22Rv1 (cell line): ENCODE measurements at regions not wholly inside any gene's neighbourhood (a gene's known extent, or its start where the extent isn't known, plus 50 kb on each side); places are given as distances from the start of the nearest gene placed in this dataset.

Experiments used
- ZFX ChIP-seq: fragments of 450-650 bp; IDR thresholded peaks from 2 replicates; pipeline ENCODE4 v1.6.1; 2017; ENCODE audit warnings: antibody characterized with exemption, borderline replicate concordance
- TF ChIP-seq, protein P1 (sequence below): fragments of 450-650 bp; IDR thresholded peaks from 2 replicates; pipeline ENCODE4 v1.5.1; 2017; ENCODE audit warnings: mild to moderate bottlenecking

DNA sequence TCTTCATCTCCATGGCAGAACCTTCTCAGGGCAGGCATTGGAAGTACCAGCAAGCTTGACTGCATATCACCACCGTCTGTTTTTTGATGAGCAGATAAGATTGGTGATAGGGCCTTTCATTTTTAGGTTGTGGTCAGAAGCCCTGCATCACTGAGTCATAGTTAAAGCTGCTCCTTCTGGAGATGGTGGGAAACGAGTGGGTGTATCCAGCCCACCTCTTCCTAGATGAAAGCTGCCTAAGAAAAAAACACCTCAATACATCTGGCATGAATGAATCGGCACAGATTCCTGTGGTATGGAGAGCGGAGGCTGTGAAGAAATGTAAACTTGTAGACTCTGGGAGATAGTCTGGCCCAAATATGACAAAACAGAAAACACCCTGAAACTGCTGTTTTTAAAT is 248.7 kb upstream of the EGLN3 start:
- TF ChIP-seq, protein P1, sequence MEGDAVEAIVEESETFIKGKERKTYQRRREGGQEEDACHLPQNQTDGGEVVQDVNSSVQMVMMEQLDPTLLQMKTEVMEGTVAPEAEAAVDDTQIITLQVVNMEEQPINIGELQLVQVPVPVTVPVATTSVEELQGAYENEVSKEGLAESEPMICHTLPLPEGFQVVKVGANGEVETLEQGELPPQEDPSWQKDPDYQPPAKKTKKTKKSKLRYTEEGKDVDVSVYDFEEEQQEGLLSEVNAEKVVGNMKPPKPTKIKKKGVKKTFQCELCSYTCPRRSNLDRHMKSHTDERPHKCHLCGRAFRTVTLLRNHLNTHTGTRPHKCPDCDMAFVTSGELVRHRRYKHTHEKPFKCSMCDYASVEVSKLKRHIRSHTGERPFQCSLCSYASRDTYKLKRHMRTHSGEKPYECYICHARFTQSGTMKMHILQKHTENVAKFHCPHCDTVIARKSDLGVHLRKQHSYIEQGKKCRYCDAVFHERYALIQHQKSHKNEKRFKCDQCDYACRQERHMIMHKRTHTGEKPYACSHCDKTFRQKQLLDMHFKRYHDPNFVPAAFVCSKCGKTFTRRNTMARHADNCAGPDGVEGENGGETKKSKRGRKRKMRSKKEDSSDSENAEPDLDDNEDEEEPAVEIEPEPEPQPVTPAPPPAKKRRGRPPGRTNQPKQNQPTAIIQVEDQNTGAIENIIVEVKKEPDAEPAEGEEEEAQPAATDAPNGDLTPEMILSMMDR: no peak
- TF ChIP-seq ZFX: no peak
